NCI-H1417 (cell line): ENCODE measurements at regions not wholly inside any gene's neighbourhood (a gene's known extent, or its start where the extent isn't known, plus 50 kb on each side); places are given as distances from the start of the nearest gene placed in this dataset.
A peak's percentile ranks its signal among the peaks of the same experiment; 100 is the strongest.
"Not testable (repeated sequence)": the region's sequence is repeated elsewhere in the genome, so short reads cannot be mapped to it uniquely, and the experiment has no call there.

Source experiments
- DNase-seq, 3 experiments: peaks; one replicate each; lab custom pipeline; 2025; lab: John Stamatoyannopoulos, UW

- no peak for DNase-seq
These were observed 1100.7 kb upstream of the MIR17HG start for GRCh38 chr13:90246687-90247345.

- DNase-seq, result no peak
These were observed 1093.7 kb upstream of the MIR17HG start for GRCh38 chr13:90253806-90254205.

GRCh38 chr13:90254437-90254836, 1093.0 kb upstream of the MIR17HG start:
- DNase-seq, result no peak

- no peak for DNase-seq
These were observed 1090.7 kb upstream of the MIR17HG start for GRCh38 chr13:90256746-90257145.

- DNase-seq, result no peak
These were observed 1089.4 kb upstream of the MIR17HG start for GRCh38 chr13:90258129-90258528.

- DNase-seq, result no peak
These were observed 1086.1 kb upstream of the MIR17HG start for GRCh38 chr13:90261343-90261742.

- DNase-seq, result no peak
These were observed 1077.3 kb upstream of the MIR17HG start for GRCh38 chr13:90270226-90270625.

GRCh38 chr13:90272356-90272755, 1075.1 kb upstream of the MIR17HG start:
- no peak for DNase-seq

GRCh38 chr13:90276216-90276615, 1071.3 kb upstream of the MIR17HG start:
- DNase-seq, result no peak

GRCh38 chr13:90278231-90278630, 1069.3 kb upstream of the MIR17HG start:
- not testable (repeated sequence) for DNase-seq

GRCh38 chr13:90281709-90282108, 1065.8 kb upstream of the MIR17HG start:
- DNase-seq, result peak in 2 of 3 experiments; percentile 20 to 39

- no peak for DNase-seq
These were observed 1060.0 kb upstream of the MIR17HG start for GRCh38 chr13:90287521-90287920.

- no peak for DNase-seq
These were observed 1053.6 kb upstream of the MIR17HG start for GRCh38 chr13:90293793-90294361.

GRCh38 chr13:90299238-90299637, 1048.2 kb upstream of the MIR17HG start:
- DNase-seq, result no peak

GRCh38 chr13:90300015-90300414, 1047.5 kb upstream of the MIR17HG start:
- no peak for DNase-seq

GRCh38 chr13:90302107-90302506, 1045.4 kb upstream of the MIR17HG start:
- DNase-seq, result no peak

GRCh38 chr13:90305796-90306195, 1041.7 kb upstream of the MIR17HG start:
- no peak for DNase-seq

- DNase-seq, result no peak
These were observed 1040.4 kb upstream of the MIR17HG start for GRCh38 chr13:90307136-90307535.

GRCh38 chr13:90308249-90308648, 1039.2 kb upstream of the MIR17HG start:
- DNase-seq, result no peak

- DNase-seq, result no peak
These were observed 1035.6 kb upstream of the MIR17HG start for GRCh38 chr13:90311929-90312328.

GRCh38 chr13:90315061-90315460, 1032.4 kb upstream of the MIR17HG start:
- no peak for DNase-seq

GRCh38 chr13:90320664-90321063, 1026.8 kb upstream of the MIR17HG start:
- DNase-seq, result no peak

GRCh38 chr13:90321281-90321931, 1026.1 kb upstream of the MIR17HG start:
- DNase-seq, result no peak
